NCI-H526 treated with DMSO at 0.1 percent for 48 hours (cell line): ENCODE measurements at regions not wholly inside any gene's neighbourhood (a gene's known extent, or its start where the extent isn't known, plus 50 kb on each side); places are given as distances from the start of the nearest gene placed in this dataset.

Source experiments
- DNase-seq: peaks from one replicate; lab custom pipeline; 2025; lab: John Stamatoyannopoulos, UW

DNA sequence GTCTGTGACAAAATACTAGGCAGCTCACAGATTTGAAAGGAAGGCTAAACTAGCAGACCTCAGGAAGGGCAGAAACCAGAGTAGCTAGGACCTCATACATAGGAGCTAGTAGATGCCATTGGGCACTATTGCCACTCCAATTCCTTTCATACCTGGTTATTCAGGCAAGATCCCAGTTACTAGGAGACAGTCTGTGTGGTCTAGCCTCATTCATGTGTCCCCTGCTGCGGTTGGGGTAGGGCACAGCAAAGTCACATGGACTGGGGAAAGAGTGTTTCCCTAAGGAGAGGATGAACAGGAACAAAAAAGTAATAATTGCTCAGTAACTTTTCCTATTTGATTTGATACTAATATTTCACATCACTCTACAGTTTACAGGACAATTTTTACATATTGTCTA lies 204.6 kb upstream of the HEY2 start:
- DNase-seq = no peak

DNA sequence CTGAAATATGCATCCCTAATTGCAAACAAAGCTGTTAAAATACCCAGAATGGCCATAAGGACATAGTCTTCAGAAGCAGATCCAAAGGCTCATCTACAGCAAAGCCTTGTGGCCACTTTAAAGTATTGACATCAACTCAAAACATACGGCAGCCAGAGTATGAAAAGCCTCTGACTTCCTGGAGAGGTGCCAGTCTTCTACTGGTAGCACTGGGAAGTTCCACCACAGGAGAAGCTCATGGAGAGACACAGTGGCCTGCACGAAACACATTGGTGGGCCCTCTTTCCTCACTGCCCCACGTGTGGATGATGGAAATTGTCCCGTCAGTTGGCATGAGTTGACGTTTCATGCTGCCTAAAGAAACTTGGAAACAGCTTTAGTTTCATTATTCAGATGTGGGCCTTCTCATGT lies 202.6 kb upstream of the HEY2 start:
- no peak for DNase-seq

DNA sequence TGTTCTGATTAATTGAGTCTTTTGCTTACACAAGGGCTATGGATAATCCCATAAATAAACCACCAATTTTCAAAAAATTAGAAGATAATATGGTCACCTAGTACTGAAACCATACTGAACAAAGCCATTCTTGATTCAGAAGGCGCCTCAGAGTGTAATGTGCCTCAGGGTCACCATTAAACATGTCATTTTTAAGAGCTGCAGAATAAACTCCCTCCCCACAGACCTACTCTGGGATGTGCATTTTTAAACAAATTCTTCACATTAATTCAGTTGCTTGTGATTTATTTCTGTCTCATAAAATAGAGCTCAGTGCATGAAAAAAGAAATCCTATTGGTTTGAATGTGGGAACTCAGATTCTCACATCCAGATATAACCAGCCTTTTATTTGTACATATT lies 202.1 kb upstream of the HEY2 start:
- DNase-seq = no peak

- DNase-seq = no peak
Observed at GRCh38 chr6:125549202-125549884, 200.1 kb upstream of the HEY2 start.

DNA sequence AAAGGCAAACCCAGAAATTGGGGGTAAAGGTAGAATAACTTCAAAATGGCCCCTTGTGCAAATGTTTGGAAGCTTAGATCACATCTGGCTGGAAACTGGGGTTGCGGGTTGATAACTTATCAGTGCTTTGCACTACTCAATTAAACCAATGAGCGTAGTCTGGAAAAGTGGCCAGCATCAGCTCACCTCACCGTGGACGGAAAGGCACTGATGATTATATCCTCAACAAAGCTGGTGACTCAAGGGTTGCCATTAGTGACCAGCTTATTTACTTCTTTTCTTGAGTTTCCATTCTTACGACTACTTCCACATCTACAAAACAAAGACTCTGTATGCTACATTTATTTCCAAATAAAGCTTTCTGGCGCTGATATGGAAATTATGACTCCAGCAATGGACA lies 198.5 kb upstream of the HEY2 start:
- no peak for DNase-seq

- no peak for DNase-seq
Observed at GRCh38 chr6:125552819-125553218, 196.6 kb upstream of the HEY2 start.

DNA sequence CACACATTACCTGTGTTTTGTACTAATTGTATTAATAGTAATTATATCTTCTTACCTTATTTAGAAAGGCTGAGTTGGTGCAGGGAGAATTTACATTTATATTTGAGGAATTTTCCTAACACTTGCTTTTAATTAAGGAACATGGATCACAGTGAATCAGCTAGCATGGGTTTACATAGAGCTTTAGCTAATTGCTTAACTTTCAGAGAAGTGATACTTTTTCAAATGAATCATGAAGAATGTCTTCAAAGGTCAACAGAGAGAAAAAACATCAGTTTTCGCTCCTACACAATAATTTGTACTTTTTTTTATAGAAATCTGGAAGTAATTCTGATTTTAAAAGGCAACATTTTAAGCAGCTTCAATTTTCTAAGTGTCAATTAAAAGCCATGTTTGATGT lies 195.0 kb upstream of the HEY2 start:
- no peak for DNase-seq

GRCh38 chr6:125558241-125558843 lies 191.1 kb upstream of the HEY2 start:
- DNase-seq = no peak

DNA sequence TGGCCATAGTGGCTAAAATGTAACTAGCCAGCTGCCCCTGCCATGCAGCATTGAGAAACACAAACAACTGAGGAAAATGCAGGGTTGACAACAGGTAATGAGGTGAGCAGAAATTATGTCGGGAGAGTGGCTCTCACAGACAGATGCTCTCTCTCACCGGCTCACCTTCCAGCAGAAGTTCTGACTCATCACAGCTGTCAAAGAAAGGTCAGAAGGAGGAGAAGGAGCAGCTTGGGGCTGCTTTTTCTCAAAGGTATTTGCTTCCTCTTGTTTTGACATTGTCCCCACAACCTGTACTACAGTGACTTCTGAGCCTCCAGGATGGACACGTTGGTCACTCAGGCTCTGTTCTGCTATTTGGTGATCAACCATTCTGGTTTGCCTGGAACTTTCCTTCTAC lies 190.5 kb upstream of the HEY2 start:
- no peak for DNase-seq

- DNase-seq = no peak
Observed at GRCh38 chr6:125562156-125562555, 187.3 kb upstream of the HEY2 start.

DNA sequence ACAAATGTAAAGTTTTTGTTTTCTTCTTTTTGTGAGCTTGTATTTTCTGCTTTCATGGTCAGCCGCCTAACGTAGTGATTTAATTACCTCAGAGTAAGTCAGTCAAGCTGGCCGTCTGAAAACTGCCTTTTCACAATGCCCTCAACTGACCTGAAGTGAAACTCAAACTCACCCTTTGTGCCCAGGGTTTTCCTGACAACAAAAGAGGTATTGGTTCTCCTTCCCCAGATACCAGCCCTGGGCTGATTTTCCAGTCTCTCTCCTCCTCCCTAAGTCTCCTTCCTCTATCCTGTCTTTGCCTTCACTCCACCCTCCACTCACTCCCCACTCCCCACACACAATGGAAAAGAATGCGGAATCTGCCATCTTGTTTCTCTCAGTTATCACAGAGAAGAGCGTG lies 184.5 kb upstream of the HEY2 start:
- DNase-seq = no peak

GRCh38 chr6:125567407-125567806 lies 182.0 kb upstream of the HEY2 start:
- DNase-seq = no peak

DNA sequence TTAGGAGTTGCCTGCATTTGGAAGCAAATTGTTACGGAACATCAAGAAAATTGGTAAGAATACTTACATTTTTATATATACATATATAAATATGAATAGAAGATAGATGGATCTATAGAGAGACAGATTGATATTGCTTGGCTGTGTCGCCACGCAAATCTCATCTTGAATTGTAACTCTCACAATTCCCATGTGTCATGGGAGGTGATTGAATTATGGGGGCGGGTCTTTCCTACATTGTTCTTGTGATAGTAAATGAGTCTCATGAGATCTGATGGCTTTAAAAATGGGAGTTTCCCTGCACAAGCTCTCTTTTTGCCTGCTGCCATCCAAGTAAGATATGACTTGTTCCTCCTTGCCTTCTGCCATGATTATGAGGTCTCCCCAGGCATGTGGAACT lies 180.8 kb upstream of the HEY2 start:
- no peak for DNase-seq

- DNase-seq = no peak
Observed at GRCh38 chr6:125570526-125570925, 178.9 kb upstream of the HEY2 start.

DNA sequence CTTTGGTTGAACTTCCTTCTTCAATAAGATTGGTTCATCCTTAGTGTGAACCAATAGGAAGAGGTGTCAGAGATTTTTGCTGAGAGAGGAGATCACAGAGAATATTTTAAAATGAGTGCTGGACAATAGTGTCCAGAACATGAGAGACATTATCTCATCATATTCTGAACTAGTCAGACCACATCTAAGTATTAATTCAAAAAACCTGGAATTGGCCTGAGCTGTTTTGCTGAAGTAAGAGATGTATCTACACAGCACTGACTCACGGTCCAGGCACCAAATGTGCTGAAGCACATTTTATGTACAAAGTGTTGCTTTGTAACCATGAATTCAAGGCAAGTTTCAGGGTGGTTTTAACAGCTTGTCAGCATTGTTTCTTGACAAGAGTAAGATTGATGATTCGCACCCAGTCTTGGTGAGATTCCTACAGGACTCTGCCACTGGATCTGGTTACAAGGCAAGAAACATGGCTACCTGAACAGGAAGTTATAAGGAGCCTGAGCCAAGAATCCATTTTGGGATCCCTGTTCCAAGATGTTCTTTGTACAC lies 178.2 kb upstream of the HEY2 start:
- DNase-seq = no peak

- DNase-seq = no peak
Observed at GRCh38 chr6:125574604-125575003, 174.8 kb upstream of the HEY2 start.

DNA sequence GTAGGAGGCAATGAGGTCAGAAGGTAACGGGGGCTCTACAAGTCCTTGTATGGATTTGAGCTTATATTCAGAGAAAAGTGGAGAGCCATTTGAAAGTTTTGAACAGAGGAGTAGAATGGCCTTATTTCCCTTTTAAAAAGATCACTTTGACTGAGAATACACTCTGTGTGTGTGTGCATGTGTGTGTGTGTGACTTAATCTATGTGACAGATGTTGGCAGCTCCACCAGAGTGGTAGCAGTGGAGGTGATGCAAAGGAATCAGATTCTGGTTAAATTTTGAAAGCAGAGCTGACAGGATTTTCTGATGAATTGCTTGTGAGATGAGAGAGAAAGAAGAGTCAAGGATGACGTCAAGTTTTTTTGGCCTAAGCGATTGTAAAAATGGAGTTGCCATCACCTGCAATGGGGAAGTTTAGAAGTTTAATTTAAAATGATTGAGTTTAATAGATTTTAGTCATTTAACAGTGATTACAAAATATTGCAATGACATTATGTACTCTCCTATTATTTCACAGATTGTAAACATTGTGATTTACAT lies 172.2 kb upstream of the HEY2 start:
- DNase-seq = no peak

- DNase-seq = no peak
Observed at GRCh38 chr6:125584468-125584939, 164.9 kb upstream of the HEY2 start.

DNA sequence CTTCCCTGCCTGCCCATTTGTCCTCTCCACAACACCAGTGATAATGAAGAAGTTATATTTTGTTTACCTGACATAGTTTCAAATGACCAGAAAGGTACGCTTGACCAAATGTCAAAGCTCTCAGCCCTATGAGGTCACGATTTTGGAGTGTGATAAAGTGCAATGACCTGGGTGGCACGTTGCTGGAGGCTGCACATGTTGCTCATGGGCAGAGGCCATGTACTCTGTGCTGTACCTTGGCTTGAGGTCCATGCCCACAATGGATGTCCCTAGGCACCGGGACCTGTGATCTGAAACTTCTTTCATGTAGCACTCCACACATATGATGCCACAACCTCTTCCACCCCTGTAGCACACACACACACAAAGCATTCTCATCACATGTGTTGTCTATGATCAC lies 164.0 kb upstream of the HEY2 start:
- no peak for DNase-seq

DNA sequence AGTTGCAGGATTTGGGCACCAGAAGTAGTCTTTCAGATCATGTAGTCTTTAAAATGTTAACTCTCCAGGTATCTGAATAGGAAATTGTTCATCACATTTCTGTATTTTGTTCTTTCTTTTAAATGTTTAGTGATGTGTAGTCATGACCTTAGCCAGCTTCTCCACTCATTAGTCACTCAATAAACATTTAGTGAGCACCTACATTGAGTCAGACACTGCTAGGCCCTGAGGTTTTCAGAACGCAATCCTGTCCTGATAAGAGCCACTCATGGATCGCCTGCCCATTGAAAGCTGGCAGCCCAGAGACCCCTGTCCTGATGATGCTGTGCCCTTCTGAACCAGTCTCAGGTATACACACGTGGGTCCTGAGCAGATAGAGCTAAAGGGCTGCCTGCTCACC lies 163.4 kb upstream of the HEY2 start:
- DNase-seq = no peak

DNA sequence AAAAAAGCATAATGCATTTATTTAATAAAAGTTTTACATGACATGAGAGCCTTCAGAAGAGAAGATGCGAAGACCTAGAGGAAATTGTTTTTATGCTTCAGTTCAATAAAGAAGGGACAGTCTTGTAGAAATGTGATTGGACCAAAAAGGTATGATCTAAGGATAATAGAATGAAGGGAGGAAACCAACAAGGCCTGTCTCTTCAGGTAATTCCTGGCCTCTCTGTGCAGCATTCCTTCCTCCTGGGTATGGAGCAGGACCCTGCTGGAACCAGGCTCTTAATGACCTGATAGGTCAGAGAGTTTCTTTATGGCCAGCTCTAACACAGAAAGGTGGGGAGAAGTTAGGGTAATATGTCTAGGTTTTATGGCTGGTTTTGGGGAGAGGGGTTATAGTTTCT lies 162.8 kb upstream of the HEY2 start:
- DNase-seq = no peak

DNA sequence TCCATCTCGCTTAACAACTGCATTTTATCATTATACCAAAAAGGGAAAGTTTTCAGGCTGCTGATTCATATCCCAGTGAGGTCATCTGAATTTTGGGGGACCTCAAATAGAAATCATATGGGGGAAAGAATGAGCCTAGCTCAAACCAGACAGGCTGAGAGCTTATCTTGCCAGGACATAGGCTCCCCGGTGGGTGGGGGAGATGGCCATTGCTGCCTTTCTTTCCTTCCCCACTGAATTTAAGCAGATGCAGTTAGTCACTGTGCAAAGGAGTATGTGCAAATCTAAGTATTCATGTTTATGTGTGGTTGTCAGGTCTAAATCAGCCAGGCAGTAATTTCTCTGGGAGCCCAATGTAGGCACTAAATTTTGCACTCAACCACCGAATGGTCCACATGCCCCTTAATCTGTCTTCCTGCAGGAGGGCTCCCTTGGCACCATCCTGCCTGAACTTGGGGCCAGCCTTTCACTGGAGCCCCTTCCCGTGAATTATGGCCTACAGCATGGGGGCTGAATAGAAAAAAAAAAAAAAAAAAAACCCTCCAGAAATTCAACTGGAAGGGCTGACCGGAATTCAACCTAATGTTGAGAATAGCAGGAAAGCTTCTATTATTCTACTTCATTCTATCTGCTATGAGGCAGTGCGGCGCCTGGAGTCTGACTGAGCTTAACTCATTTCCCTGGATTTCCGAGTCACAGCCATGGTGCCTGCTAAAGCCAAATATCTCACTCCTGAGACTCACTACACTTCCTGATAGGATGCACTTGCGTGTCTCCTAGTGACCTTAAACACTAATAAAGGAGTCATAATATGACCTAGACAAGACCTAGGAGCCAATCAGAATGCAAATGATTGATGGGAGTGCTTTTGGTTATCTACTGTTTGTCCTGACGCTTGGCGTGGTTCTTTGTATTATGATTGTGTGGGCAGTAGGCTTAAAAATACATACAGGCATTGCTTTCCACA lies 161.5 kb upstream of the HEY2 start:
- no peak for DNase-seq
